WERI-Rb-1 (cell line): ENCODE measurements at regions not wholly inside any gene's neighbourhood (a gene's known extent, or its start where the extent isn't known, plus 50 kb on each side); places are given as distances from the start of the nearest gene placed in this dataset.
A peak's percentile ranks its signal among the peaks of the same experiment; 100 is the strongest.
"Not testable (repeated sequence)": the region's sequence is repeated elsewhere in the genome, so short reads cannot be mapped to it uniquely, and the experiment has no call there.

Source experiments
- DNase-seq: peaks from one replicate; pipeline ENCODE4 v3.0.0-alpha.2; 2020
- H3K27ac ChIP-seq: fragments of 250-450 bp; sonication (Bioruptor Pico); 2 replicates; pipeline ENCODE4 v1.5.1; 2020; ENCODE audit warnings: mild to moderate bottlenecking, moderate library complexity
- H3K27me3 ChIP-seq: fragments of 250-450 bp; sonication (Bioruptor Pico); 2 replicates; pipeline ENCODE4 v1.5.1; 2021; ENCODE audit warnings: mild to moderate bottlenecking, low read depth, moderate library complexity; ENCODE audit not compliant: insufficient read depth, severe bottlenecking
- H3K36me3 ChIP-seq: fragments of 250-450 bp; sonication (Bioruptor Pico); 2 replicates; pipeline ENCODE4 v1.5.1; 2020; ENCODE audit warnings: mild to moderate bottlenecking, moderate library complexity
- H3K4me3 ChIP-seq: 2 replicates; pipeline ENCODE4 v1.5.1; 2011; ENCODE audit warnings: low read depth, mild to moderate bottlenecking, control low read depth, low read length
- H3K9me3 ChIP-seq: fragments of 250-450 bp; sonication (Bioruptor Pico); 2 replicates; pipeline ENCODE4 v1.5.1; 2021; ENCODE audit warnings: mild to moderate bottlenecking, moderate library complexity; ENCODE audit not compliant: severe bottlenecking
- TF ChIP-seq, protein P1 (sequence below): IDR thresholded peaks from 2 replicates; pipeline ENCODE4 v1.5.1; 2011; ENCODE audit warnings: low read depth, mild to moderate bottlenecking, control low read depth, inconsistent platforms, low read length

DNA sequence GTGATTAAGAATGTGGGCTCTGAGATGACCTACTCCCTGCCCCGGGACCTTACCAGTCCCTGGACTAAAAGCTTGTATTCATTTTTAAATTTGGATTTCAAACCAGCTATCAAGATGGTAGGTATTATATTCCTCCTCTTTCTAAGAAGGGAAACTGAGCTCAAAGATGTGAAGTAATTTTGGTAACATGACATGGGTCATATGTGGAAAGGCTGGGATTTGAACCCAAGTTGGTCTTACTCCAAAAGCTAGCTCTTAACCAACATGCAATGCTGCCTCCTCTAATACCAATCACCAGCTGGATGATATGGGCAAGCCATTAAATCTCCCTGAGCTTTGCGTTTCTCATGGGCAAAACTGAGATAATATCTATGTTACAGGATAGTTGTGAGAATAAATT, 166.4 kb upstream of the SLC38A2 start:
- Histone ChIP-seq H3K36me3 (no peaks in the 10 kb centered on the region), H3K27me3 (no peaks in the 10 kb centered on the region), H3K27ac (no peak overlapping the region), H3K9me3 (peaks cover 4% of the 10 kb centered on the region), H3K4me3 (no peak overlapping the region)
- TF ChIP-seq, protein P1, sequence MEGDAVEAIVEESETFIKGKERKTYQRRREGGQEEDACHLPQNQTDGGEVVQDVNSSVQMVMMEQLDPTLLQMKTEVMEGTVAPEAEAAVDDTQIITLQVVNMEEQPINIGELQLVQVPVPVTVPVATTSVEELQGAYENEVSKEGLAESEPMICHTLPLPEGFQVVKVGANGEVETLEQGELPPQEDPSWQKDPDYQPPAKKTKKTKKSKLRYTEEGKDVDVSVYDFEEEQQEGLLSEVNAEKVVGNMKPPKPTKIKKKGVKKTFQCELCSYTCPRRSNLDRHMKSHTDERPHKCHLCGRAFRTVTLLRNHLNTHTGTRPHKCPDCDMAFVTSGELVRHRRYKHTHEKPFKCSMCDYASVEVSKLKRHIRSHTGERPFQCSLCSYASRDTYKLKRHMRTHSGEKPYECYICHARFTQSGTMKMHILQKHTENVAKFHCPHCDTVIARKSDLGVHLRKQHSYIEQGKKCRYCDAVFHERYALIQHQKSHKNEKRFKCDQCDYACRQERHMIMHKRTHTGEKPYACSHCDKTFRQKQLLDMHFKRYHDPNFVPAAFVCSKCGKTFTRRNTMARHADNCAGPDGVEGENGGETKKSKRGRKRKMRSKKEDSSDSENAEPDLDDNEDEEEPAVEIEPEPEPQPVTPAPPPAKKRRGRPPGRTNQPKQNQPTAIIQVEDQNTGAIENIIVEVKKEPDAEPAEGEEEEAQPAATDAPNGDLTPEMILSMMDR = no peak
- no peak for DNase-seq

- H3K9me3 ChIP-seq = peaks cover 4% of the 10 kb centered on the region
- H3K27me3 ChIP-seq = no peaks in the 10 kb centered on the region
- no peak overlapping the region for H3K4me3 ChIP-seq
- TF ChIP-seq, protein P1 = no peak
- peak overlapping the region; percentile 55 for H3K27ac ChIP-seq
- DNase-seq = no peak
- H3K36me3 ChIP-seq = no peaks in the 10 kb centered on the region
Observed at GRCh38 chr12:46537387-46537955, 164.9 kb upstream of the SLC38A2 start.

GRCh38 chr12:46536316-46536715, 163.7 kb upstream of the SLC38A2 start:
- peak; percentile 40 for DNase-seq
- not testable (repeated sequence) for H3K36me3 ChIP-seq, H3K27me3 ChIP-seq, H3K4me3 ChIP-seq, H3K9me3 ChIP-seq
- H3K27ac ChIP-seq = peak overlapping the region; percentile 55

DNA sequence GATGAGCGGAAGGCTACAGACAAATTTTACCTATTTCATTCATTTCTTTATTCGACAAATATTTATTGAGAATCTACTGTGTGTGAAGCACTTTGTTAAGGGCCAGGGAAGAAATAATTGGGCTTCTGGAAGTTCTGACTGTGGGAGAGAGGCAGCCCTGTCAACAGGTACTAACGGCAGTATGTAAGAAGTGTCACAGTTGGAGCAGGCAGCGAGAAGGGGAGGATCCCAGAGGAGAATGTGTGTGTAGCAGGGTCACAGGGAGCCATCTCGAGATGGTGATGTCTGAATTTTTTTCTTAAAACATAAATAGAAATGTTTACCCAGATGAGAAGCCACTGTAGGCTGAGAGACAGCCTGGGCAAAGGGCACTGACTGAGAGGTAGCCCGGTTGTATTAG, 163.3 kb upstream of the SLC38A2 start:
- Histone ChIP-seq H3K27me3 (no peaks in the 10 kb centered on the region), H3K36me3 (no peaks in the 10 kb centered on the region), H3K9me3 (peaks cover 4% of the 10 kb centered on the region), H3K4me3 (no peak overlapping the region), H3K27ac (peak overlapping the region; percentile 55)
- peak; percentile 20 for DNase-seq
- TF ChIP-seq, protein P1 = no peak

DNA sequence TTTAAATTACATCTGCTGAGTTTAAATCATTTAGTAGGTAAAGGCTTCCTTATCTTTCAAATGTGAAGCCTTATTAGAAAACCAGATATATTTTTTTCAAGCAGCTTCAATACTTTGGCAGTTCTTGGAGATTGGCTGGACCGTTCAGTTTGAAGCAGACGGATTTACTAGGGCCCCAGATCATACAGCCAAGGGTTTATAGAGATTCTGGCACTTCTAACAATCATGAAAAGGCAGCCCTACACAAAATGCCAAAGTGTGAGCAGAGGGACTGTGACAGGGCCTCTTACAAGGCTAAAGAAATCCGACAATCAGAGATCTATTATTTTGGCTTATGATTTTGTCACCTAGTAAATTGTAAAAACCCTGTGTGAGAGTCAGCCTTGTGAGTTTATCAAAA, 162.8 kb upstream of the SLC38A2 start:
- Histone ChIP-seq H3K27ac (peak overlapping the region; percentile 55), H3K9me3 (peaks cover 4% of the 10 kb centered on the region), H3K36me3 (no peaks in the 10 kb centered on the region), H3K4me3 (no peak overlapping the region), H3K27me3 (no peaks in the 10 kb centered on the region)
- TF ChIP-seq, protein P1 = no peak
- DNase-seq = no peak

DNA sequence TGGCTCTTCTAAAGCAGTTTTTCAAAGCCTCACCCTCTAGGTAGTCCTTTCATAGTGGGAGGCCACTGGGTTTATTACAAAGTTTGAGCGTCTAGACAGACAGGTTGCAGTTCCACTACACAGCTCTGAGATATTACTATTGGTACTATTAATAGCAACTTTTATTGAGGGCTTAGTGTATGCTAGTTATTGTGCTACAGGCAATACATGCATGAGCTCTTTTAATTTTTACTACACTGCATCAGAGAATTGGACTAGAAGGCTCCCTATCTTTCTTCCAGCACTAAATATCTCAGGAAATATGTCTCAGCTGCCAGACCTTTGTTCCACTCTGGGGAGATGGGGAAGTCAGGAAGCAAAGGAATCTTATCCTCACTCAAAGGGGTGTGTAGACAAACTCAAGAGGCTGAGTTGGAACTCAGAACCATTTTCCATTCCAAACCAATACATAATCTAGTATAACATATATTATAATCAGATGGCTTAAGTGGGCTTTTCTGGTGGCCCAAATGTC, 161.8 kb upstream of the SLC38A2 start:
- Histone ChIP-seq H3K27me3 (no peaks in the 10 kb centered on the region), H3K36me3 (no peaks in the 10 kb centered on the region), H3K4me3 (no peak overlapping the region), H3K27ac (no peak overlapping the region), H3K9me3 (no peaks in the 10 kb centered on the region)
- DNase-seq = no peak
- TF ChIP-seq, protein P1 = no peak
